ENCODE measurements at regions not wholly inside any gene's neighbourhood (a gene's known extent, or its start where the extent isn't known, plus 50 kb on each side); places are given as distances from the start of the nearest gene placed in this dataset.
"Not testable (repeated sequence)": the region's sequence is repeated elsewhere in the genome, so short reads cannot be mapped to it uniquely, and the experiment has no call there.

- H3K9me3 ChIP-seq, H3K27ac ChIP-seq: not testable (repeated sequence)
Observed at GRCh38 chr1:149276496-149276895, 173.1 kb upstream of the NBPF9 start.

GRCh38 chr1:149278156-149278555, 174.8 kb upstream of the NBPF9 start:
- H3K4me3 ChIP-seq (ENCODE audit: low read depth in 1 of 2, low read length in 1 of 2); H3K4me1 ChIP-seq (ENCODE audit: control insufficient read depth in 1 of 2, insufficient read depth in 1 of 2, low read depth in 1 of 2, low read length in 1 of 2); H3K27me3 ChIP-seq; H3K27ac ChIP-seq; H3K9me3 ChIP-seq; H3K36me3 ChIP-seq: not testable (repeated sequence)

More at GRCh38 chr1:149276496-149276895, 173.1 kb upstream of the NBPF9 start:
- not testable (repeated sequence) for H3K27me3 ChIP-seq; H3K36me3 ChIP-seq; H3K4me1 ChIP-seq (ENCODE audit: control insufficient read depth in 1 of 2, insufficient read depth in 1 of 2, low read depth in 1 of 2, low read length in 1 of 2); H3K4me3 ChIP-seq (ENCODE audit: low read depth in 1 of 2, low read length in 1 of 2)

- not testable (repeated sequence) for H3K36me3 ChIP-seq; H3K27ac ChIP-seq; H3K4me3 ChIP-seq (ENCODE audit: low read depth in 1 of 2, low read length in 1 of 2); H3K4me1 ChIP-seq (ENCODE audit: control insufficient read depth in 1 of 2, insufficient read depth in 1 of 2, low read depth in 1 of 2, low read length in 1 of 2); H3K27me3 ChIP-seq; H3K9me3 ChIP-seq
Observed at GRCh38 chr1:149279015-149279414, 175.7 kb upstream of the NBPF9 start.

DNA sequence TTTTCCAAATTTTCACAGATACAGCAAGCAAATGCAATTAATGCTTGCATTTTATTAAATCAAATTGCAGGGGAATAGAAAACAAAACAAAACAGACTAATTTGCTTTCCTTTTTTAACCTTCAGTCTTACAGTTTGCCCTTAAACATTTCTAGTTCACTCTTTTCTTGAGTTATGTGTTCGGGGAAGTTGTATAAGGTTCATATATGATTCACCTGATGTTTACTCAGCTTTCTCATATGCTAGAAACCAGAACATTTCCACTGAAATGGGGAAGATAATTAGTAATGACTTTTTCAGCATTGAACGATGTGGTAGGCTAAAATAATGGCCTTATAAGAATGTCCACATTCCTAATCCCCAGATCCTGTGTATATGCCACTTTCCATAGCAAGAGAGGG, 176.2 kb upstream of the NBPF9 start:
- H3K36me3 ChIP-seq; H3K27me3 ChIP-seq; H3K9me3 ChIP-seq; H3K4me1 ChIP-seq (ENCODE audit: control insufficient read depth in 1 of 2, insufficient read depth in 1 of 2, low read depth in 1 of 2, low read length in 1 of 2); H3K27ac ChIP-seq; H3K4me3 ChIP-seq (ENCODE audit: low read depth in 1 of 2, low read length in 1 of 2): not testable (repeated sequence)

DNA sequence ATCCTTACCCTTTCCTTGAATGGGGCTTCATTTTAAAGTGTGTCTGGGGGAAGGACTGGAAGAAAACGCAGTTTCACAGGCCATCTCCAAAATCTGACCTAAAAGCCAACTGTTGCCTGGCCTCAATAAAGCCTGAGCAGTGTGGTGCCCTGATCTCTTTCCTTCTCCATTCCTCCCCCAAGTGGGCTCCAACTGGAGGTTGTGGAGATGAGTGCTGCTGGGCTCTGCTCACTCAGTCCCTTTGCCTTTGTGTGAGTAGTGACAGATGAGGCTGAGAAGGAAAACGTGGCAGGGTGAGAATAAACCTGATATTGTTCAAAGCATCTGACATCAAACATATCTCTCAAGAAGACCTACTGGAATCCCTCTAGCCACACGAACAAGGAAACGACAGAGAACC, 181.4 kb upstream of the NBPF9 start:
- H3K9me3 ChIP-seq; H3K4me3 ChIP-seq (ENCODE audit: low read depth in 1 of 2, low read length in 1 of 2); H3K36me3 ChIP-seq; H3K4me1 ChIP-seq (ENCODE audit: control insufficient read depth in 1 of 2, insufficient read depth in 1 of 2, low read depth in 1 of 2, low read length in 1 of 2); H3K27me3 ChIP-seq; H3K27ac ChIP-seq: not testable (repeated sequence)

GRCh38 chr1:149285205-149285604, 181.9 kb upstream of the NBPF9 start:
- not testable (repeated sequence) for H3K27me3 ChIP-seq; H3K27ac ChIP-seq; H3K9me3 ChIP-seq; H3K4me3 ChIP-seq (ENCODE audit: low read depth in 1 of 2, low read length in 1 of 2); H3K4me1 ChIP-seq (ENCODE audit: control insufficient read depth in 1 of 2, insufficient read depth in 1 of 2, low read depth in 1 of 2, low read length in 1 of 2); H3K36me3 ChIP-seq

- not testable (repeated sequence) for H3K27me3 ChIP-seq; H3K4me1 ChIP-seq (ENCODE audit: control insufficient read depth in 1 of 2, insufficient read depth in 1 of 2, low read depth in 1 of 2, low read length in 1 of 2); H3K9me3 ChIP-seq; H3K4me3 ChIP-seq (ENCODE audit: low read depth in 1 of 2, low read length in 1 of 2); H3K27ac ChIP-seq; H3K36me3 ChIP-seq
Observed at GRCh38 chr1:149285638-149286037, 182.3 kb upstream of the NBPF9 start.

GRCh38 chr1:149288580-149288979, 185.2 kb upstream of the NBPF9 start:
- H3K4me3 ChIP-seq (ENCODE audit: low read depth in 1 of 2, low read length in 1 of 2); H3K36me3 ChIP-seq; H3K27ac ChIP-seq; H3K9me3 ChIP-seq; H3K27me3 ChIP-seq; H3K4me1 ChIP-seq (ENCODE audit: control insufficient read depth in 1 of 2, insufficient read depth in 1 of 2, low read depth in 1 of 2, low read length in 1 of 2): not testable (repeated sequence)

GRCh38 chr1:149300478-149301218, 174.2 kb upstream of the NBPF19 start:
- not testable (repeated sequence) for H3K4me1 ChIP-seq (ENCODE audit: control insufficient read depth in 1 of 2, insufficient read depth in 1 of 2, low read depth in 1 of 2, low read length in 1 of 2); H3K27me3 ChIP-seq; H3K36me3 ChIP-seq; H3K27ac ChIP-seq; H3K4me3 ChIP-seq (ENCODE audit: low read depth in 1 of 2, low read length in 1 of 2); H3K9me3 ChIP-seq

- H3K9me3 ChIP-seq; H3K4me1 ChIP-seq (ENCODE audit: control insufficient read depth in 1 of 2, insufficient read depth in 1 of 2, low read depth in 1 of 2, low read length in 1 of 2); H3K27ac ChIP-seq; H3K27me3 ChIP-seq; H3K36me3 ChIP-seq; H3K4me3 ChIP-seq (ENCODE audit: low read depth in 1 of 2, low read length in 1 of 2): not testable (repeated sequence)
Observed at GRCh38 chr1:149301282-149301681, 173.6 kb upstream of the NBPF19 start.

DNA sequence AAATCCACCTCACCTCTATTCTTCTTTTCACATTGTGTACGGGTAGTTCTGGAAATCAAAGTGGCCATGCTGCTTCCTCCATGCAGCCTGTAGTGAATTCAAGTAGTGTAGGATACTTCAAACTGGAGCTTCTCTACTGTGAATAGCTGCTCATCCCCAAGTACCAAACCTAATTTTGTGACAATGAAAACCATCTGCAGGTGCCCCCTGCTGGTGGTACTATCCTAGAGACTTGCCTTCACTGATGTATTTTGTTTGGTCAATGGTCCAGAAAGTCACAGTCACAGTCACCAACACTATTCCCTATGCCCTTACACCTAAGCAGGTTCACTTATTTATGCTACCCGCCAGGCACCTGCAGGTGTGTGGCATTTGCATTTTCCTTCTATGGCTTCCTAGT, 170.0 kb upstream of the NBPF19 start:
- not testable (repeated sequence) for H3K27me3 ChIP-seq; H3K27ac ChIP-seq; H3K4me3 ChIP-seq (ENCODE audit: low read depth in 1 of 2, low read length in 1 of 2); H3K9me3 ChIP-seq; H3K36me3 ChIP-seq; H3K4me1 ChIP-seq (ENCODE audit: control insufficient read depth in 1 of 2, insufficient read depth in 1 of 2, low read depth in 1 of 2, low read length in 1 of 2)

DNA sequence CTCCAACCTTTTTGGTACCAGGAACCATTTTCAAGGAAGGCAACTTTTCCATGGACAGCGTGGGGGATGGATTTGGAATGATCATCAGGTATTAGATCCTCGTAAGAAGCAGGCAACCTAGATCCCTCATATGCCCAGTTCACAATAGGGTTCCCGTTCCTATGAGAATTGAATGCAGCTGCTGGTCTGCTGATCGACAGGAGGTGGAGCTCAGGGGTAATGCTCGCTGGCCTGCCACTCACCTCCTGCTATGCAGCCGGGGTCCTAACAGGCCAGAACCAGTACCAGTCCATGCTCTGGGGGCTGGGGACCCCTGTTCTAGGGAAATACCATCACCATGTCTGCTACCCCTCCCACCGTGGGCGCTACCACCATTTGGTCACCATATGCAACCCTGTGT, 167.2 kb upstream of the NBPF19 start:
- H3K27me3 ChIP-seq; H3K4me1 ChIP-seq (ENCODE audit: control insufficient read depth in 1 of 2, insufficient read depth in 1 of 2, low read depth in 1 of 2, low read length in 1 of 2); H3K27ac ChIP-seq; H3K4me3 ChIP-seq (ENCODE audit: low read depth in 1 of 2, low read length in 1 of 2); H3K36me3 ChIP-seq; H3K9me3 ChIP-seq: not testable (repeated sequence)

DNA sequence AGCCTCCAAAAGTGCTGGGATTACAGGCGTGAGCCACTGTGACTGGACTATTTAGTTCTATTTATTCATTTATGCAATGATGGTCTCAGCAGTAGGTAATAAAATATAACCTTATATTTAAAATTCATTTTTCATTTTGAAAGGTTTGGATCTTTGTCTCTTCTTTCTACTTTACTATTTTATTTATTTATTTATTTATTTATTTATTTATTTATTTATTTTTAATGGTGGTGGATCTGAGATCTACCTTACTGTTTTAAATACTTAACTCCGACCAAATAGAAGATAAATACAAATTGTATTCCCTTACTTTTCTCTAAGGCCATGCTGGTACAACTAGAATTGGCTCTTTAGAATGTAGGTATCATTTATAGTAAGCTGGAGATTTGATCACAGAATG, 159.9 kb upstream of the NBPF19 start:
- not testable (repeated sequence) for H3K27ac ChIP-seq; H3K4me3 ChIP-seq (ENCODE audit: low read depth in 1 of 2, low read length in 1 of 2); H3K27me3 ChIP-seq; H3K36me3 ChIP-seq; H3K9me3 ChIP-seq; H3K4me1 ChIP-seq (ENCODE audit: control insufficient read depth in 1 of 2, insufficient read depth in 1 of 2, low read depth in 1 of 2, low read length in 1 of 2)

DNA sequence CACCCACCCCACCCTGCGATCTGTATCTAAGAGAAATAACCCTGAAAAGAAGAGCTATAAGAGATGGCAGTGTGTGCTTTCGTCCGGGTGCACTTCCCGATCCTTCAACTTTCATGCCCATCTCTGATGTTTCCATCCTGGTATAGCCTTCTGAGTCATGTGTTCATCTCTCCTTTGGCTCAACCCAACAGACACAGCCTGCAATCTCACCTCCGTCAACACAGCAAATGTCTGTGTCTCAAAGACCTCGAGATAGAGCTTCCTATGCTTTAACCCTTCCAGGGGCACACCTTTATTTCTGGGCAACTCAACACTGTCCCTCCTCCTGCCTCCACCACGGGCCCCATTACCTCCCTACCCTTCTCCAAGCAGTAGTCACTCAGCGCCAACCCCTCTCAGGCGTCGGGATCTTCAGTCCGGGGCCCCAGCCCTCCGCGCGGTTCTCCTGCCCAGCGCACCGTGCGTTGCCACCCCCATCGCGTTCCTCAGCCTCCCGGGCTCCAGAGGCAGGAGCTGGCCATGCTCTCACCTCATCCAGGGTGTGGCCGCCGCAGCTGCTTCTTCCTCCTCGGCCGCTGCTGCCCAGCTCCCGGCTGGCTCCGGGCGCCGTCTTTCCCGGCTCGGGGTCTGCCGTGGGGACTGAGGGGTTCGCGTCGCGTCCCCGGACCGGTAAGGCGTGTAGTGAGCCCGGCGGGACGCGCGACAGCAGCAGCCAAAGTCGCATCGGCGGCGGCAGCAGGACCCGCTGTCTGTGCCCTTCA, 153.7 kb upstream of the NBPF19 start:
- not testable (repeated sequence) for H3K4me1 ChIP-seq (ENCODE audit: control insufficient read depth in 1 of 2, insufficient read depth in 1 of 2, low read depth in 1 of 2, low read length in 1 of 2); H3K27me3 ChIP-seq; H3K36me3 ChIP-seq; H3K9me3 ChIP-seq; H3K27ac ChIP-seq; H3K4me3 ChIP-seq (ENCODE audit: low read depth in 1 of 2, low read length in 1 of 2)

Data from neutrophil (primary cell).